Type B pancreatic cell (in vitro differentiated cells): ENCODE measurements at regions not wholly inside any gene's neighbourhood (a gene's known extent, or its start where the extent isn't known, plus 50 kb on each side); places are given as distances from the start of the nearest gene placed in this dataset.

Experiments used
- DNase-seq: peaks from one replicate; pipeline ENCODE4 v3.0.0; 2021; ENCODE audit warnings: mixed read lengths; ENCODE audit not compliant: unreplicated experiment; ENCODE audit errors: extremely low spot score
- H3K27ac Mint-ChIP-seq: 2 replicates; pipeline ENCODE4 v1.8.0; 2021; ENCODE audit warnings: mild to moderate bottlenecking, mixed read lengths
- H3K27me3 Mint-ChIP-seq: 2 replicates; pipeline ENCODE4 v1.8.0; 2021; ENCODE audit warnings: mixed read lengths
- H3K36me3 Mint-ChIP-seq: 2 replicates; pipeline ENCODE4 v1.8.0; 2021; ENCODE audit warnings: mixed read lengths
- H3K4me1 Mint-ChIP-seq: one replicate; pipeline ENCODE4 v1.8.0; 2021; ENCODE audit warnings: mixed read lengths; ENCODE audit not compliant: unreplicated experiment
- H3K4me3 Mint-ChIP-seq: 2 replicates; pipeline ENCODE4 v1.8.0; 2021; ENCODE audit warnings: mild to moderate bottlenecking, mixed read lengths
- H3K9me3 Mint-ChIP-seq: 2 replicates; pipeline ENCODE4 v1.8.0; 2021; ENCODE audit warnings: mixed read lengths
- TF ChIP-seq, protein P1 (sequence below): fragments of 200-600 bp; sonication (generic); conservative IDR thresholded peaks from 2 replicates; pipeline ENCODE4 v1.5.0; 2021; ENCODE audit warnings: antibody characterized with exemption, mild to moderate bottlenecking

DNA sequence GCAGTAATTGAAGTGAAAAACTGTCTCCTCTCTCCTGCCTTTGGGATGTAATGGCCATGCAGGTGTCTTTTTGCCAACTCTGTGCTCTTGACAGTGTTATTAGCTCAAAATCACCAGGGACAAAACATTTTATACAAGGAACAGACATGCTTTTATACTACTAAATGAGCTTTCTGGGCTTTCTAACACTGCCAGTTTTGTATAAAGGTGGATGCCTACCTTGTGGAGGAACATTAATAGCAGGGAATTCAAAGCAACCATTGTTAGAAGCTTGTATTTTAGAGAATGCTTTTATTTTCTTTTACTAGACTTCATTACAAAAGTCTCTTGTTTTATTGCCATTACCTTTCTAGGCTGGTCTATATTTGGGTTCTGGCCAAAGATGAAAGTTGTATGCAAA lies 54.7 kb upstream of the ARSJ start:
- no peak overlapping the region for H3K4me3 Mint-ChIP-seq
- TF ChIP-seq, protein P1, sequence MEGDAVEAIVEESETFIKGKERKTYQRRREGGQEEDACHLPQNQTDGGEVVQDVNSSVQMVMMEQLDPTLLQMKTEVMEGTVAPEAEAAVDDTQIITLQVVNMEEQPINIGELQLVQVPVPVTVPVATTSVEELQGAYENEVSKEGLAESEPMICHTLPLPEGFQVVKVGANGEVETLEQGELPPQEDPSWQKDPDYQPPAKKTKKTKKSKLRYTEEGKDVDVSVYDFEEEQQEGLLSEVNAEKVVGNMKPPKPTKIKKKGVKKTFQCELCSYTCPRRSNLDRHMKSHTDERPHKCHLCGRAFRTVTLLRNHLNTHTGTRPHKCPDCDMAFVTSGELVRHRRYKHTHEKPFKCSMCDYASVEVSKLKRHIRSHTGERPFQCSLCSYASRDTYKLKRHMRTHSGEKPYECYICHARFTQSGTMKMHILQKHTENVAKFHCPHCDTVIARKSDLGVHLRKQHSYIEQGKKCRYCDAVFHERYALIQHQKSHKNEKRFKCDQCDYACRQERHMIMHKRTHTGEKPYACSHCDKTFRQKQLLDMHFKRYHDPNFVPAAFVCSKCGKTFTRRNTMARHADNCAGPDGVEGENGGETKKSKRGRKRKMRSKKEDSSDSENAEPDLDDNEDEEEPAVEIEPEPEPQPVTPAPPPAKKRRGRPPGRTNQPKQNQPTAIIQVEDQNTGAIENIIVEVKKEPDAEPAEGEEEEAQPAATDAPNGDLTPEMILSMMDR: no peak
- no peaks in the 10 kb centered on the region for H3K27me3 Mint-ChIP-seq
- DNase-seq: no peak
- peaks cover 8% of the 10 kb centered on the region for H3K9me3 Mint-ChIP-seq
- H3K4me1 Mint-ChIP-seq: peaks cover 3% of the 10 kb centered on the region
- H3K36me3 Mint-ChIP-seq: no peaks in the 10 kb centered on the region
- H3K27ac Mint-ChIP-seq: no peak overlapping the region

DNA sequence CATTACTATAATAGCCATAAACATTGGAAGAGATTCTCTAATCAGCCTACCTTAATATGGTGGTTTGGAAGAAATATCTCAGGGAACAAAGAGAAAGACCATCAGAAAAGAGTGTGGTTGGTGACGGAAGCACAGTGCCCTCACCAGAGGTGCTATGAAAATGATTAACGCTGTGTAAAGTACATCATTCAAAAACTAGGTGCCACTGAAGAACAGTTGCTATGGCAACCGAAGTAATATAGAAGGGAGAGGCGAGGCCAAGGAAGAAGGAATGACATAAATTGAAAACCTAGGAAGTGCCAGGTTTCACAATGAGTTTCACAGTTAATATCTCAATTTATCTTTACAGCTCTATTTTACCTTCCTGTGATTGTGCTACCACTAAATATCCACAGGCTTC lies 57.0 kb upstream of the ARSJ start:
- no peaks in the 10 kb centered on the region for H3K27me3 Mint-ChIP-seq
- no peaks in the 10 kb centered on the region for H3K36me3 Mint-ChIP-seq
- H3K9me3 Mint-ChIP-seq: peaks cover 8% of the 10 kb centered on the region
- H3K27ac Mint-ChIP-seq: no peak overlapping the region
- H3K4me3 Mint-ChIP-seq: no peak overlapping the region
- TF ChIP-seq, protein P1: no peak
- no peak for DNase-seq
- peaks cover 3% of the 10 kb centered on the region for H3K4me1 Mint-ChIP-seq

DNA sequence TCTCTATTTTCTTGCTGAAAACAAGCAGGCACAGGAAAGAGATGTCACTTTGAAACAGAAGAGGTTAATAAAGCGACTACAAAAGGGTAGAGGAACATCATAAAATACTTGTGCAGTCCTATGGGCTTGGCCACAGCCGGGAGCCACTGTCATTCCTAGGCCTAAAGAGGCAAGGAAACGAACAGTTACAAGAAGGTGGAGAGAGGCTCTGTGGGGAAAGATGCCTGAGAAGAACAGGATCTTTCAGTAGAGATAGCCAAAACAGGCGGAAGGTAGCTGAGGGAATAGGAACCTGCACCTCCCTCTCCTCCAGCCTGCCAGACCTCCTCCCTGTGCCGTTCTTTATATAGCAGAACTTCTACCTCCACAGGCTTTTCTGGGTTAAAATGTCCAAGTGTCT lies 57.4 kb upstream of the ARSJ start:
- no peak for DNase-seq
- Mint-ChIP-seq H3K4me1 (peaks cover 3% of the 10 kb centered on the region), H3K9me3 (peaks cover 8% of the 10 kb centered on the region), H3K4me3 (no peak overlapping the region), H3K36me3 (no peaks in the 10 kb centered on the region), H3K27ac (no peak overlapping the region), H3K27me3 (no peaks in the 10 kb centered on the region)
- TF ChIP-seq, protein P1: no peak

DNA sequence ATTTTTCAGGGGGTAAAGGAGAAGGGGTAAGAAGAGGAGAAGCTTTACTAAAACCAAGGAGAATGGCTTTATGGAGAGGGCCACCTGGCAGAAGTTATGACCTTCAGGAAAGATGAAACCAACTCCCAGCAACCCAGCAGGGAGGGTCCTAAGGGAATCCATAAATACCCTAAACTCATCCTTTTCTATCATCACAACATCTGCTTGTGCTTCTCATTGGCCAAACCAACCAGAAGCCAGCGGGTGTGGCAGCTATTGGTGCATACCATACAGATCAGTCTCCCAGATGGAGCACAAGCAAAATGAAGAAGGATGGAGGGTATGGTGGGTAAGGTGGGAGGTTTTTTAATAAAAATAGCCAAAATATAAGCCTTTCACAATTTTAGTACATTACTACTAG lies 58.5 kb upstream of the ARSJ start:
- Mint-ChIP-seq H3K9me3 (peaks cover 8% of the 10 kb centered on the region), H3K4me1 (peaks cover 3% of the 10 kb centered on the region), H3K27ac (no peak overlapping the region), H3K36me3 (no peaks in the 10 kb centered on the region), H3K4me3 (no peak overlapping the region), H3K27me3 (no peaks in the 10 kb centered on the region)
- TF ChIP-seq, protein P1: no peak
- DNase-seq: no peak

DNA sequence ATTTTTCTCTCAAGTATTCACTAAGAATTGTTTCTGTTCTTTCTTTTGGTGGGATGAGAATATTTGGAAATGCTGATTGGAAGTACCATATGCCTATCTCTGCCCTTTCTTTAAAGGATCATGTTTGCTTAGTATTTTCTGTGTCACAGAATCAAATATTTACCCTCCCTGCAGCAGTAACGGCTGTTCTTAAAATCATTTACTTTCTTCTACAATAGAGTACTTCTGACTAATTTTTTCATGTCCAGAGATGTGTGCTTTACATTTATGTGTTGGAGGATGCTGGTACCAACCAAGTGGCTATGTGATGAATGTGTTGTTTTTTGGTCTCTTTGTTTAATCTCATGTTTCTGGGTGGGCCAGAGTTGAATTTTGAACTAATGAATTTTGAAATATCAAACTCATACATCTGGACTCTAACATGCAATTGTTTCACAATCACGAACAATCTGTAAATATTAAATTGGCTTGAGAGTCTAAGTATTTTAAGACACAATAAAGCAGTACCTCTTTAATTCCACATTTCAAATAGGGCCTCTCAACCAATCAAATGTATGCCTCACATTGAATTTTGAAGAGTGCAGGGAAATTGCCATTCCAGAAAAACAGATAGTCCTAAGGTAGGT lies 59.4 kb upstream of the ARSJ start:
- Mint-ChIP-seq H3K4me1 (peaks cover 3% of the 10 kb centered on the region), H3K9me3 (peaks cover 8% of the 10 kb centered on the region), H3K4me3 (no peak overlapping the region), H3K36me3 (no peaks in the 10 kb centered on the region), H3K27ac (no peak overlapping the region), H3K27me3 (no peaks in the 10 kb centered on the region)
- no peak for DNase-seq
- TF ChIP-seq, protein P1: no peak
